H1 (cell line): ENCODE measurements at regions not wholly inside any gene's neighbourhood (a gene's known extent, or its start where the extent isn't known, plus 50 kb on each side); places are given as distances from the start of the nearest gene placed in this dataset.

Experiments
- CTCF ChIA-PET: fragments of 300-600 bp; sonication (Branson Sonifier 250); formaldehyde crosslinking; loops from one replicate; lab custom pipeline; 2021; ENCODE audit not compliant: partially characterized antibody; lab: Charles Lee
- POLR2A ChIA-PET: fragments of 300-600 bp; sonication (Branson Sonifier 250); formaldehyde crosslinking; loops from one replicate; lab custom pipeline; 2021; ENCODE audit warnings: inconsistent platforms; ENCODE audit not compliant: partially characterized antibody; lab: Charles Lee
- DNase-seq, 2 experiments: peaks; one replicate each; pipeline versions ENCODE4 v3.0.0 to v3.0.0-alpha.2; 2010 to 2022; ENCODE audit warnings: low spot score in 2 of 2, low read depth in 1 of 2, mixed read lengths in 1 of 2
- FAIRE-seq: peaks from 2 replicates; lab custom pipeline; 2011; peaks lifted over from hg19 to GRCh38; lab: Jason Lieb, UNC
- H2AFZ ChIP-seq: 2 replicates; pipeline ENCODE4 v1.8.1; 2012; ENCODE audit warnings: low read length, inconsistent platforms
- H2AK5ac ChIP-seq: 2 replicates; pipeline ENCODE4 v1.6.1; 2013; ENCODE audit warnings: low read depth, low read length
- H2BK120ac ChIP-seq: replicated peaks from 2 replicates; pipeline ENCODE3; 2013; ENCODE audit warnings: low read depth, low read length, inconsistent platforms
- H2BK12ac ChIP-seq: 2 replicates; pipeline ENCODE4 v1.6.1; 2013; ENCODE audit warnings: low read depth, low read length
- H2BK15ac ChIP-seq: 2 replicates; pipeline ENCODE4 v1.6.1; 2013; ENCODE audit warnings: low read length
- H2BK20ac ChIP-seq: 2 replicates; pipeline ENCODE4 v1.6.1; 2013; ENCODE audit warnings: low read length
- H2BK5ac ChIP-seq: 2 replicates; pipeline ENCODE4 v1.6.1; 2013; ENCODE audit warnings: low read depth, low read length
- H3K14ac ChIP-seq: 2 replicates; pipeline ENCODE4 v1.6.1; 2013; ENCODE audit warnings: inconsistent platforms; ENCODE audit not compliant: insufficient read length
- H3K18ac ChIP-seq: 2 replicates; pipeline ENCODE4 v1.6.1; 2013; ENCODE audit warnings: low read length; ENCODE audit errors: extremely low read depth
- H3K23ac ChIP-seq: 2 replicates; pipeline ENCODE4 v1.6.1; 2013; ENCODE audit warnings: inconsistent platforms; ENCODE audit not compliant: insufficient read length
- H3K23me2 ChIP-seq: 2 replicates; pipeline ENCODE4 v1.6.1; 2013; ENCODE audit warnings: low read depth, low read length
- H3K27ac ChIP-seq: 2 replicates; pipeline ENCODE4 v1.6.1; 2011; ENCODE audit warnings: low read depth, low read length, inconsistent platforms
- H3K27me3 ChIP-seq, 4 experiments: replicated peaks in 1 of 4; 1 replicate in 1 of 4; 2 replicates in 3 of 4; pipeline versions ENCODE4 v1.6.1 to v1.8.1; 2011 to 2013; ENCODE audit warnings: low read length in 3 of 4, mild to moderate bottlenecking in 3 of 4, inconsistent platforms in 2 of 4, mixed read lengths in 2 of 4, moderate library complexity in 1 of 4; ENCODE audit not compliant: control insufficient read depth in 3 of 4, insufficient read depth in 3 of 4; ENCODE audit errors: extremely low read depth in 1 of 4
- H3K36me3 ChIP-seq, 4 experiments: 2 replicates each; pipeline versions ENCODE4 v1.6.1 to v1.8.1; 2011 to 2013; ENCODE audit warnings: mild to moderate bottlenecking in 4 of 4, low read length in 3 of 4, moderate library complexity in 2 of 4, control low read depth in 1 of 4, inconsistent platforms in 1 of 4; ENCODE audit not compliant: insufficient read depth in 4 of 4, control insufficient read depth in 2 of 4
- H3K4ac ChIP-seq: replicated peaks from 2 replicates; pipeline ENCODE3; 2013; ENCODE audit warnings: low read length, low read depth, mixed read lengths, inconsistent platforms; ENCODE audit not compliant: insufficient read length
- H3K4me1 ChIP-seq, 4 experiments: replicated peaks in 1 of 4; 1 replicate in 1 of 4; 2 replicates in 3 of 4; pipeline versions ENCODE4 v1.6.1 to v1.8.1; 2011 to 2013; ENCODE audit warnings: low read length in 3 of 4, inconsistent platforms in 2 of 4, mixed read lengths in 1 of 4; ENCODE audit not compliant: insufficient read depth in 4 of 4, control insufficient read depth in 3 of 4
- H3K4me2 ChIP-seq, 2 experiments: 2 replicates each; pipeline versions ENCODE4 v1.6.1 to v1.8.1; 2011 to 2013; ENCODE audit warnings: low read depth in 2 of 2, low read length in 2 of 2, control low read depth in 1 of 2, inconsistent platforms in 1 of 2, mild to moderate bottlenecking in 1 of 2; ENCODE audit not compliant: insufficient read depth in 1 of 2
- H3K4me3 ChIP-seq, 4 experiments: fragments of 200-600, 300-600 bp in 1 of 4; sonication (generic), shearing (Covaris generic), sonication (Bioruptor Twin) in 1 of 4; 2 replicates each; pipeline versions ENCODE4 v1.5.1 to v1.8.1; 2011 to 2016; ENCODE audit warnings: low read length in 4 of 4, low read depth in 3 of 4, control low read depth in 2 of 4, inconsistent platforms in 2 of 4, mild to moderate bottlenecking in 2 of 4, mixed read lengths in 1 of 4, moderate library complexity in 1 of 4; ENCODE audit not compliant: insufficient read depth in 2 of 4; ENCODE audit errors: extremely low read depth in 1 of 4
- H3K56ac ChIP-seq: replicated peaks from 2 replicates; pipeline ENCODE3; 2013; ENCODE audit warnings: low read depth, mild to moderate bottlenecking, mixed read lengths, low read length, inconsistent platforms; ENCODE audit not compliant: insufficient read length
- H3K79me1 ChIP-seq: 2 replicates; pipeline ENCODE4 v1.6.1; 2013; ENCODE audit warnings: low read depth, low read length, control low read depth
- H3K79me2 ChIP-seq, 2 experiments: 2 replicates each; pipeline versions ENCODE4 v1.6.1 to v1.8.1; 2012 to 2013; ENCODE audit warnings: low read length in 2 of 2, mild to moderate bottlenecking in 2 of 2, inconsistent platforms in 1 of 2; ENCODE audit not compliant: insufficient read depth in 2 of 2, control insufficient read depth in 1 of 2
- H3K9ac ChIP-seq, 4 experiments: replicated peaks in 1 of 4; 1 replicate in 1 of 4; 2 replicates in 3 of 4; pipeline versions ENCODE4 v1.6.1 to v1.8.1; 2011 to 2013; ENCODE audit warnings: low read depth in 3 of 4, low read length in 3 of 4, control low read depth in 2 of 4, mild to moderate bottlenecking in 2 of 4, moderate library complexity in 2 of 4, inconsistent platforms in 1 of 4; ENCODE audit errors: extremely low read depth in 1 of 4
- H3K9me3 ChIP-seq, 2 experiments: 2 replicates each; pipeline versions ENCODE4 v1.6.1 to v1.8.1; 2012 to 2013; ENCODE audit warnings: mild to moderate bottlenecking in 2 of 2, moderate library complexity in 2 of 2, control low read depth in 1 of 2, inconsistent platforms in 1 of 2, low read depth in 1 of 2, low read length in 1 of 2, mixed read lengths in 1 of 2; ENCODE audit not compliant: insufficient read depth in 2 of 2
- H4K20me1 ChIP-seq, 2 experiments: replicated peaks in 1 of 2; 2 replicates each; pipeline versions ENCODE3 to v1.8.1; 2011 to 2013; ENCODE audit warnings: inconsistent platforms in 2 of 2, low read length in 2 of 2, mild to moderate bottlenecking in 1 of 2; ENCODE audit not compliant: insufficient read depth in 2 of 2, control insufficient read depth in 1 of 2
- H4K5ac ChIP-seq: 2 replicates; pipeline ENCODE4 v1.6.1; 2013; ENCODE audit warnings: low read length, low read depth, mixed read lengths, inconsistent platforms; ENCODE audit not compliant: insufficient read length
- H4K8ac ChIP-seq: 2 replicates; pipeline ENCODE4 v1.8.0; 2013; ENCODE audit warnings: mild to moderate bottlenecking, moderate library complexity, low read length, inconsistent platforms; ENCODE audit not compliant: insufficient read depth; ENCODE audit errors: extremely low read depth
- H4K91ac ChIP-seq: replicated peaks from 2 replicates; pipeline ENCODE3; 2013; ENCODE audit warnings: low read length, mixed read lengths, inconsistent platforms; ENCODE audit not compliant: insufficient read length
- KDM4A ChIP-seq: IDR thresholded peaks from one replicate; pipeline ENCODE4 v1.7.1; 2012; ENCODE audit warnings: low read depth, mild to moderate bottlenecking, moderate library complexity, low read length, inconsistent platforms; ENCODE audit not compliant: severe bottlenecking
- WGBS, 2 experiments: shearing (Covaris generic) in 1 of 2; methylation state at CpG; one replicate each; pipeline versions ENCODE4 v1.1.6 to v1.1.7; 2013 to 2015; ENCODE audit warnings: low lambda C conversion rate in 2 of 2, mixed read lengths in 2 of 2, inconsistent platforms in 1 of 2, low coverage in 1 of 2, missing lambda C conversion rate in 1 of 2; ENCODE audit not compliant: insufficient replicate concordance in 2 of 2, insufficient coverage in 1 of 2, insufficient read length in 1 of 2; ENCODE audit errors: extremely low coverage in 1 of 2, missing lambda C conversion rate in 1 of 2; 5-methylcytosine and 5-hydroxymethylcytosine counted together

- WGBS, 2 experiments = 85% methylated on average over 3 of the region's 3 CpGs; no CpG with 5 or more reads in 1 of the 2 experiments
- Histone ChIP-seq H3K23ac (no peak overlapping the region), H3K4me3 (no peak overlapping the region), H3K56ac (no peak overlapping the region), H3K79me1 (0 out of 2 replicates have a peak, but pooled peaks cover 2% of the 10 kb centered on the region), H4K5ac (no peak overlapping the region), H2BK20ac (no peak overlapping the region), H3K27me3 (no peaks in the 10 kb centered on the region), H2AK5ac (no peak overlapping the region), H3K79me2 (peaks cover 23 to 98% of the 10 kb centered on the region in 2 experiments), H4K91ac (no peak overlapping the region), H3K4me2 (no peak overlapping the region), H3K36me3 (no peaks in the 10 kb centered on the region), H3K27ac (no peak overlapping the region), H3K14ac (no peak overlapping the region), H3K9ac (no peak overlapping the region), H4K20me1 (peaks cover 2 to 6% of the 10 kb centered on the region in 2 experiments), H3K18ac (no peak overlapping the region), H3K4ac (no peak overlapping the region), H2BK5ac (no peak overlapping the region), H2AFZ (no peak overlapping the region), H4K8ac (no peak overlapping the region), H2BK12ac (no peak overlapping the region), H3K9me3 (no peaks in the 10 kb centered on the region), H3K4me1 (peaks cover 0 to 9% (median 3%) of the 10 kb centered on the region in 4 experiments; a peak in 3 of 7 replicates), H2BK120ac (no peak overlapping the region), H3K23me2 (no peaks in the 10 kb centered on the region; the same call in 1 of the 2 replicates), H2BK15ac (no peak overlapping the region)
- DNase-seq = no peak
- FAIRE-seq = no peak
- ChIA-PET POLR2A (interaction anchor here (1.1 kb wide), 1 partner anchor 9 kb away, joined by 3 read pairs; no protein-coding TSS in a partner anchor), CTCF (interaction anchor here (1.7 kb wide), 1 partner anchor 13 kb away, joined by 5 read pairs; no protein-coding TSS in a partner anchor)
- TF ChIP-seq KDM4A = no peak
Measured at GRCh38 chr6:56832225-56832624, 122.7 kb upstream of the BEND6 start.
